Progenitor cell of endocrine pancreas (in vitro differentiated cells): ENCODE measurements at regions not wholly inside any gene's neighbourhood (a gene's known extent, or its start where the extent isn't known, plus 50 kb on each side); places are given as distances from the start of the nearest gene placed in this dataset.

Experiments used
- DNase-seq: peaks from one replicate; pipeline ENCODE4 v3.0.0; 2021; ENCODE audit warnings: low spot score; ENCODE audit not compliant: unreplicated experiment
- H3K27ac Mint-ChIP-seq: 2 replicates; pipeline ENCODE4 v1.8.0; 2021; ENCODE audit warnings: mild to moderate bottlenecking, moderate library complexity, mixed read lengths
- H3K27me3 Mint-ChIP-seq: 2 replicates; pipeline ENCODE4 v1.8.0; 2021; ENCODE audit warnings: mixed read lengths
- H3K36me3 Mint-ChIP-seq: 2 replicates; pipeline ENCODE4 v1.8.0; 2022; ENCODE audit warnings: mixed read lengths; ENCODE audit not compliant: insufficient read depth
- H3K4me1 Mint-ChIP-seq: 2 replicates; pipeline ENCODE4 v1.8.0; 2021; ENCODE audit warnings: low read depth, mixed read lengths
- H3K4me3 Mint-ChIP-seq: 2 replicates; pipeline ENCODE4 v1.8.0; 2021; ENCODE audit warnings: low read depth, mild to moderate bottlenecking, moderate library complexity, mixed read lengths
- H3K9me3 Mint-ChIP-seq: 2 replicates; pipeline ENCODE4 v1.8.0; 2021; ENCODE audit warnings: low read depth, mixed read lengths
- TF ChIP-seq, protein P1 (sequence below): fragments of 200-600 bp; sonication (generic); IDR thresholded peaks from one replicate; pipeline ENCODE4 v1.5.0; 2021; ENCODE audit warnings: antibody characterized with exemption, mild to moderate bottlenecking; ENCODE audit not compliant: unreplicated experiment

DNA sequence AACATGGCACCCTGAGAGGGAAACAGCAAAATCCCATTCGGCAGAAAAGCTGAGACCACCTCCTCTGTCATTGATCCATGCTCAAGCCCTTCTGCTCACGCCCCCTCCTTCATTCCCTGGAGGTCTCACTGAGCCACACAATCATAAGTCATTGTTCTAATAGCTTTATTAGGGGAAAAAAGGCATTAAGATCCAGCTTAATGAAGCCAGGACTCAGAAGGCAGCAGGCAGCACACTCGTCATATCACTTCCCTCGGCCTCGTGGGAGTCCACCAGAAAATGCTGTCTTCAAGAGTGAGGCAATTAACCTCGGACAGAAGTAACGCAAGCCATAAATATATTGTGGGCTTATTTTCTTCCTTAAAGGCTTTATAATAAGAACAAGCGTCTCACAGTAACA lies 153.9 kb upstream of the PPP2R3A start:
- TF ChIP-seq, protein P1, sequence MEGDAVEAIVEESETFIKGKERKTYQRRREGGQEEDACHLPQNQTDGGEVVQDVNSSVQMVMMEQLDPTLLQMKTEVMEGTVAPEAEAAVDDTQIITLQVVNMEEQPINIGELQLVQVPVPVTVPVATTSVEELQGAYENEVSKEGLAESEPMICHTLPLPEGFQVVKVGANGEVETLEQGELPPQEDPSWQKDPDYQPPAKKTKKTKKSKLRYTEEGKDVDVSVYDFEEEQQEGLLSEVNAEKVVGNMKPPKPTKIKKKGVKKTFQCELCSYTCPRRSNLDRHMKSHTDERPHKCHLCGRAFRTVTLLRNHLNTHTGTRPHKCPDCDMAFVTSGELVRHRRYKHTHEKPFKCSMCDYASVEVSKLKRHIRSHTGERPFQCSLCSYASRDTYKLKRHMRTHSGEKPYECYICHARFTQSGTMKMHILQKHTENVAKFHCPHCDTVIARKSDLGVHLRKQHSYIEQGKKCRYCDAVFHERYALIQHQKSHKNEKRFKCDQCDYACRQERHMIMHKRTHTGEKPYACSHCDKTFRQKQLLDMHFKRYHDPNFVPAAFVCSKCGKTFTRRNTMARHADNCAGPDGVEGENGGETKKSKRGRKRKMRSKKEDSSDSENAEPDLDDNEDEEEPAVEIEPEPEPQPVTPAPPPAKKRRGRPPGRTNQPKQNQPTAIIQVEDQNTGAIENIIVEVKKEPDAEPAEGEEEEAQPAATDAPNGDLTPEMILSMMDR, result no peak
- Mint-ChIP-seq H3K4me1 (no peaks in the 10 kb centered on the region), H3K9me3 (no peaks in the 10 kb centered on the region), H3K27me3 (peaks cover 24% of the 10 kb centered on the region), H3K27ac (no peak overlapping the region), H3K36me3 (no peaks in the 10 kb centered on the region), H3K4me3 (no peak overlapping the region)
- DNase-seq, result no peak

DNA sequence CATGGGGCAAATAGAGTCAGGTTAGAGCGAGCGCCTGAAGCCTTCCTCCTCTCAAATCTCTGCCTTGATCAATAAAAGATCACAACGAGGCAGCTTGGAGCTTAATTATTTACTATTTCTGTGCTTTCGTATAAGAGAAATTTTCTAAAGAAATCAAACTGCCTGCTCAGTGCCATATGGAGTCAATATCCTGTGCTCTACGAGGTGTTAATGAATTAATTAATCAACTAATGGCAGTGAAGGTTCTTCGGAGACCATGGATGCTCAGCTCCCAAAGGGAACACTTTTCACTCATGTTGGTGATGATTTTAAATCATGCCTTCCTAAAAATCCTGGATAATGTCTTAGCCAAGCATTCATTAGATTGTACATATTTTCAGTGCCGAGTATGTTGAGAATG lies 153.5 kb upstream of the PPP2R3A start:
- no peak overlapping the region for H3K27ac Mint-ChIP-seq
- no peaks in the 10 kb centered on the region for H3K4me1 Mint-ChIP-seq
- no peaks in the 10 kb centered on the region for H3K36me3 Mint-ChIP-seq
- TF ChIP-seq, protein P1, result no peak
- H3K4me3 Mint-ChIP-seq, result no peak overlapping the region
- no peaks in the 10 kb centered on the region for H3K9me3 Mint-ChIP-seq
- peaks cover 24% of the 10 kb centered on the region for H3K27me3 Mint-ChIP-seq
- DNase-seq, result no peak

- Mint-ChIP-seq H3K36me3 (no peaks in the 10 kb centered on the region), H3K4me1 (no peaks in the 10 kb centered on the region), H3K4me3 (no peak overlapping the region), H3K27ac (no peak overlapping the region), H3K9me3 (no peaks in the 10 kb centered on the region), H3K27me3 (no peaks in the 10 kb centered on the region)
- TF ChIP-seq, protein P1, result no peak
- DNase-seq, result no peak
Measured at GRCh38 chr3:135834465-135834864, 131.1 kb upstream of the PPP2R3A start.

DNA sequence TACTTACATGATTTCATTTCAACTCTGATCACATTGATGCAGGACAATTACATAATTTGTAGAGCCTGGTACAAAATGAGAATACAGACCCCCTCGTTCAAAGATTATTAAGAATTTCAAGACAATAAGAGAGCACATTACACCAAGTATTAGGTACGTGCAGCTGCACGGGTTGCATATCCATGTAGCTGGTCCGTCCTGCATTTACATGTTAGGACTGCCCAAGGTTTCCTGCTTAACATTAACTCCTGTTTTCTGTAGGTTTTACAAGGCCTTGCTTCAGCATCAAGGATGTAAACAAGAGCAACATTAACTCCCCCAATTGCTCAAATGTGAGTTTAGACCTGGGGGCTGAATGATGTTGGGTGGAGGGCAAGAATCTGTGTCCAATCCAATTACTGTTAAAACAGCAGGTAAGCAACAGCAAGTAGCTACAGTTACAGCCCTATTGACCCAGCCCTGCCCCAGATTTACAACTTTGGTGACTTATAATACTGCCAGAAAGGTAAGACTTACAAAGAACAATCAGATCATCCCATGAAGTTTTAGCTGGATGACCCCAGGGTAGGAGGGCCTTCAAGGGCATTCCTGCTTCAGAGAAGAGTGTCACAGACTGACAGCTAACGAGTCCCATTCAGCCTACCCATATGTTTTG lies 127.4 kb upstream of the PPP2R3A start:
- TF ChIP-seq, protein P1, result no peak
- Mint-ChIP-seq H3K36me3 (no peaks in the 10 kb centered on the region), H3K27ac (no peak overlapping the region), H3K4me3 (no peak overlapping the region), H3K9me3 (no peaks in the 10 kb centered on the region), H3K27me3 (no peaks in the 10 kb centered on the region), H3K4me1 (no peaks in the 10 kb centered on the region)
- DNase-seq, result no peak

- TF ChIP-seq, protein P1, result no peak
- no peaks in the 10 kb centered on the region for H3K36me3 Mint-ChIP-seq
- H3K27me3 Mint-ChIP-seq, result no peaks in the 10 kb centered on the region
- DNase-seq, result no peak
- H3K27ac Mint-ChIP-seq, result no peak overlapping the region
- no peaks in the 10 kb centered on the region for H3K4me1 Mint-ChIP-seq
- no peak overlapping the region for H3K4me3 Mint-ChIP-seq
- no peaks in the 10 kb centered on the region for H3K9me3 Mint-ChIP-seq
Measured at GRCh38 chr3:135840436-135840835, 125.1 kb upstream of the PPP2R3A start.
